HG03159 (cell line): ENCODE measurements at regions not wholly inside any gene's neighbourhood (a gene's known extent, or its start where the extent isn't known, plus 50 kb on each side); places are given as distances from the start of the nearest gene placed in this dataset.

Experiments
- ATAC-seq: cut with Tn5 transposase; IDR thresholded peaks from one replicate; pipeline ENCODE4 v1.9.1; 2021; ENCODE audit warnings: mild to moderate bottlenecking, moderate library complexity; ENCODE audit not compliant: unreplicated experiment

- no peak for ATAC-seq
These were observed 266.1 kb upstream of the SIX2 start for GRCh38 chr2:45275242-45275805.

DNA sequence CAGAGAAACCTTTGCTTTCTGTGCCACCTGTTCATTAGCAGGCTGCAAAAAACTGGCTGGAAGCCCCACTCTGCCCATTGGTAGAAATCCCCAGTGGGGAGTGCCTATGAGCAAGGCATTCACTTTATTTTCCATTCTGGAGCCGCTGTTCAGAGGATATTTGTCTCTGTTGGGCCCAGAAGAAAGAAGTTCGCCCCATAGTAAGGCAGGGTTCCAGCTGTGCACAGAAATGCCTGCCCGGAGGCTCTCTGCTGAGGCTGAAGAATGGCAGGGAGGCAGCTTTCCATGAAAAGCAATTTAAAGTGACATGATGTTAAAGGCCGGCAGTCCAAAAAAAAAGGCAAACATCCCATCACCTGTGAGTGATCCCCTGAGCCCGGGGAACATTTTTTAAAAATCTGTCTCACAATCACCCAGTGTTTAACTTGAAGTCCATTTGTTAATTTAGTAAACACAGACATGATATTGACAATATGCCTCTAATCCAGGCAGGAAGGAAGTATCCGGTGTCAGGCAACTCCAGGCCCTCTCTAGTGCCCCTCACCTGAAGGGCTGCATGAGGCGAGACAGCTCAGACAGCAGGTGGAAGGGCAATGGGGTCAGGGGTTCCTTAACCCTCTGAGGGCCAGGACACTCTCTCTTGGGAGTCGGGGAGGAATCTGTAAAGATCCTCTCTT is 265.1 kb upstream of the SIX2 start:
- no peak for ATAC-seq

- no peak for ATAC-seq
These were observed 264.4 kb upstream of the SIX2 start for GRCh38 chr2:45273412-45274249.

GRCh38 chr2:45272549-45273265 is 263.5 kb upstream of the SIX2 start:
- no peak for ATAC-seq

- ATAC-seq: no peak
These were observed 260.0 kb upstream of the SIX2 start for GRCh38 chr2:45269149-45269793.

DNA sequence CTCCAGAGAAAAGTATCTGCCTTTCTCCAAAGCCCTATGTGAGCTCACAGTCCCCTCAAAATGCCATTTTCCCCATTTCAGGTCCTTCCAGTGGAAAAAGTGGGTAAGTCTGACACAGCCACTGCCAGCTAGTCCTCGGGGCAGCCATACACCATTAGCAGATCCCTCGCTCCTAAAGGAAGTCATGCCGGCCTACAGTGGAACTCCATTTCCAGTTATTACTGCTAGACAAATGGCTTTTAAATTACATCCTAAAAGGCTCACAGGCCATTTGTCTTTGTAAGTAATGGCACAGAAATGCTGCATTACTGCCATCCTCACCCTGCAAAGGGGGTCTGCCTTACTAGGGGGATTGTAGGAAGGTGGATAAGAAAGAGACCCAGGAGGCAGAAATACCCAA is 259.4 kb upstream of the SIX2 start:
- ATAC-seq: no peak

- no peak for ATAC-seq
These were observed 258.0 kb upstream of the SIX2 start for GRCh38 chr2:45267062-45267792.

GRCh38 chr2:45265336-45265735 is 256.1 kb upstream of the SIX2 start:
- ATAC-seq: no peak

DNA sequence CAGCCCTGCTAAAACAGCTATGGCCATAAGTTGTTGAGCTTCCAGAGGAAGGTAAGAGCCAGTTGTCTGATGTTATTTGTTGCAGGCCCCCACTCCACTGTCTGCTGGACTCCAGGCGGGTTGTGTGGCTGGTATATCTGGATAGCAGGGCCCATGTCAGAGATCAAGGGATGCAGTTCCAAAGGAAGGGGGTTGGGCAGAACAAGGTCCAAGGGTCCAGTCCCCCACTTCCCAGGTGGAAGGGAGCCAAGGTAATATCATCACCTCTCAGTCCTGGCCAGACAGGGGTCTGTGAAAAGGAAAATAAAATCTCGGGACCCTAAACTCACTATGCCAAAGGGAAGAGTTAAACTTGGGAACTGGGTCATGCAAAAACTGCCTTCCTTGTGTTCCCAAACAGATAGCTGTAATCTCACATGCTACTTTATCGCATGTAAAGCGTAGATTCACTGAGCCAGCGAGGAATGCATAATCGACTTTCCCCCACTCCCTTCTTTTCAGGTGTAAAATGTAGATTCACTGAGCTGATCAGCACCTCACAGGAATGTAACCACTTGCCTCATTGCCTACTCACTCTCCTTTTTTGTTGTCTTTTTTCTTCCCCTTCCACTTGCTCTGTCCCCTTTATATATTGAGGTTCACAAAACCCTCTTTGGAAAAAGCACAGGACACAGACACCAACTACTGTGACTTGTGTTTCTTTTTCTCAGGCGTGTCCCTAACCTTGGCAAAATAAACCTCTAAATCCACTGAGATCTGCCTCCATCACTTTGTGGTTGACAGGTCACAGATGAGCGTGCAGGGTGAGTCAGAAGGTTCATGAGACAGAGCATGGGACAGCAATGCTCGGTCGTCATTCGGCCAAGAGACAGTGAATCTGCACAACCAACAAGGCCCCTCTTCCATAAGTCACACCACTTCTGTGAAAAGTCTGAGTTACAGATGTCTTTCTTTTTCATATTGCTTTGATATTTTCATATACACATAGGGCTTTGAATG is 255.3 kb upstream of the SIX2 start:
- ATAC-seq: no peak

DNA sequence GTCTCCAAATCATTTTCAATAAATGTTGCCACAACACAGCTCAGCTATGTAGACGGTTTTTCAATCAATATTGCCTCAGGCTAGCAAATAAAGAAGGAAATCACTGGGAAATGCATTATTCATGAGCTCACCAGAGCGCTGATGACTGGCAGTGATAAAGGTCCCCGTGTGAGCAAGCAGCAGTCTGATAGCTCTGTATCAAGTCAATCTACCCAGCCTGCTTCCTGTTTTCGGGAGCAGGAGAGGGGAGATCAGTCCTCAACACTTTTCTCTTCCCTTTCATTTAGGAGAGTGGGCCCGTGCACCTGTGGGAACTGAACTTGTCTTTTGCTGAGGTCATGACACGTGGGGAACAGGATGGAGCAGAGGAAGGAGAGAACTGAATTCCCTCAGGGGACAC is 253.9 kb upstream of the SIX2 start:
- no peak for ATAC-seq

- no peak for ATAC-seq
These were observed 252.5 kb upstream of the SIX2 start for GRCh38 chr2:45261746-45262145.

DNA sequence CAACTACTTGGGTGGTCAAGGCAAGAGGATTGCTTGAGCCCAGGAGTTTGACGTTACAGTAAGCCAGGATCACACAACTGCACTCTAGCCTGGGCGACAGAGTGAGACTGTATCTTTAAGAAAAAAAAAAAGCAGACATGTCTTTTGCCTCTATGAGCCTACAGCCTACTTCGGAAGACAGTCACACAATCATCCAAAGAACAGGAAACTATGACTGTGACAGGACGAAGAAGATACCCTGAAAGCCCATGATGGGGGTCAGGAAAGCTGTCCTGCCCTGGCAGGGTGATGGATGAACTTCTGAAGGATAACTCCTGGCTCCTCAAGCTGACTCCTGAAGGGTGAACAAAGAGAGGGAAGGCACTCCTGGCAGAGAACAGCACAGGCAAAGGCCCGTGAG is 251.7 kb upstream of the SIX2 start:
- no peak for ATAC-seq

DNA sequence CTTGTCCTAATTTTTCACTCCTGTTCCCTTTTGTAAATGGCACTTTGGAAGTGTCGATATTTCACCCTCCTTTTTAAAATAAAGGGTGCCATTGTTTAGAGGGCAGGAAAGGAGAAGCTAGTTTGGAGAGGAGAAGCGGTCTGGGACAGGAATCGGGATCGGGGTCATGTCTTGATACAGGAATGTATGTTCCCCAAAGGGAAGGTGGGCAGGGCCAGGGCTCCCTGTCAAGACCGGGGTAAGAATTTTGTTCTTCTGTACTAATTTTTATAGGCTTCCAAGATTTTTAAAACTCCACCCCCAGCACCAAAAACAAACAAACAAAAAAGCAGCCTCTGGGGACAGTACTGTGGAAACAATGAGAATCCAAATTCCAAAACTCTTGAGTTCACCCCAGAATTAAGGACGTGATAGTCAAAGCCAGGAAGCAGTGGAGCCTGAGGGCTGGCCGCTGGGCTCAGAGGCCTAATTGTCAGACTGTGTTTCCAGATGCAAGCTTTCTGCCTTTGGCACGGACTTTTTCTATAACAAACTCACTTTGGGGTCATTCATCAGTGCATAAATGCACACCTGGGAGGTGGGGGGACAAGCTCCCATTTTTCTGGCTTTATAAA is 250.4 kb upstream of the SIX2 start:
- no peak for ATAC-seq

DNA sequence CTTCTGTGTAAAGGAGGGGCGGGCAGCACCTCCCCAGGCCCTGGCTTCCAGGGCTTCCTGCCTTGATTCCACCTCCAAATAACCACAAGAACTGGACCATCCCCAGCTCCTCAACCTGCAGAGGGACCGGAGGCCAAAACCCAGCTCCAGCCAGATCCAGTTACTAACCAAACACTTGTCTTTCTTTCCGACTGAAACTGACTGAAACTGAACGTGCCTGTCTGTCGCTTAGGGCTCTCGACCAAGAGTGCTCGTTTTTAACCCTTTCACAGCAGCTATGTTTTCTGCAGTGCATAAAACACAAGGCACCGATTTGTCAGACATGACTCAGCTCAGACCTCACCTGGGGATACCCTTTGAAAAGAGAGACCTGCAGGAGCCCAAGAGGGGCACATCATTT is 249.9 kb upstream of the SIX2 start:
- no peak for ATAC-seq

DNA sequence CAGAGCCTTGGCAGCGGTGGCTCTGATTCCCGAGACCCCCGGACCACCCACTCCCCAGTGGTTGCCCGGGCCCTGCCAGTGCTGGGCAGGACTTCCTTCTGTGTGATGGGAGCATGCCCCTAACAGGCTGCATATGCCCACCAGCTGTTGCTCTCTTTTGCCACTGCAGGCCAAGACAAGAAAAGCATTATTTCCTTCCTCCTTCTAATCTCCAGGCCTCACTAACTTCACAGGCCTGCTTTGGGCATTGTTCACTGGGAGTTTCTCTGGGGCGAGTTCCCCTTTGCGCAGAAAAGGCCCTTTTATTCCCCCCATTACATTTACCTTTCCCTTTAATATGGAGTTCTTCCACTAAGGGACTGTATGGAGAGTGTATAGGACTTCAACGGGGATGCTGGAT is 249.1 kb upstream of the SIX2 start:
- no peak for ATAC-seq

GRCh38 chr2:45257820-45258219 is 248.6 kb upstream of the SIX2 start:
- ATAC-seq: no peak

DNA sequence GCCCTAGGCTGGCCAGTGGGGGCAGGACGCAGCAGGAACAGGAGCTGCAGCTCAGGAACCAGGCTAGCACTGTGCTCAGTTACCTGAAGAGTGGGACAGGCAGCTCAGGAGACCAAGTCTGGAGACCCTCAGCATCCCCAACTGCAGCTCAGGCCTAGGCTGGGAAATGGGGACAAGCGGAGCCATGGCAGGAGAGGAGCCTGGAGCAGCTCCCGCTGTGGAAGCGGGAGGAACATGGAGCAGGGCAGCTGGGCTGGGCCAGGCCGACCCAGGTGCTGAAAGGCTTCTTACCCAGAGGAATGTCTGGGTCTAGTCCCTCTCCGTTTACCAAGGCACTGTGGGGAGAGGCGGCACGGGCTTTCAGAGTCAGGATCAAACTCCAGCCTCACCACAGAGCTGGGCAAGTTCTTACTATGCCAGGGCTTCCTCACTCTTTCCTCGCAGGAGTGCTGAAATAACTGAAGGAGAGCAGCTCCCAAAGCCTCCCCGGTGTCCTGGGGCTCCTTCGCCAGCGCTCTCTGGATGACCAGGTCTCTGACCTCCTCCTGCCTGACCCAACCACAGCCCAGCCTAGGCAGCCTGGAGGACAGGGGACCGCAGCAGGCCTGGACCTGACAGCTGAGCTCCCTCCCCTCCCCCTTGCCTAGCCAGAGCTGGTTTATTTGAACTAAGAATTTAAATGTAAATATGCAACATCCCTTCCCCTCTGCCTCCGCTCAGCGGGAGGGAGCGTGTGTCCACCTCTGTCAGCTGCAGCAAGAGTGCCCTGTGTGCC is 247.8 kb upstream of the SIX2 start:
- ATAC-seq: no peak
